IMR-90 (cell line): ENCODE measurements at regions not wholly inside any gene's neighbourhood (a gene's known extent, or its start where the extent isn't known, plus 50 kb on each side); places are given as distances from the start of the nearest gene placed in this dataset.

Experiments
- ATAC-seq: fragments of 200-7000 bp; cut with Tn5 transposase; 2 replicates; pipeline ENCODE4 v1.9.1; 2020; ENCODE audit warnings: low read depth, mild to moderate bottlenecking, moderate library complexity
- BruUV-seq: library from RNA; stranded (reverse); fragments of 400-500 nt; replicated peaks from 2 replicates; lab custom pipeline; 2021; lab: Mats Ljungman, UMichigan
- CTCF ChIA-PET: fragments of 300-600 bp; formaldehyde crosslinking; extraction: SDS; loops from one replicate; lab custom pipeline; 2021; ENCODE audit warnings: antibody characterized with exemption; lab: Yijun Ruan, JAX
- POLR2A ChIA-PET: fragments of 300-600 bp; sonication (Branson Sonifier 250); formaldehyde crosslinking; loops from one replicate; lab custom pipeline; 2022; ENCODE audit warnings: antibody characterized with exemption; ENCODE audit not compliant: unreplicated experiment; lab: Charles Lee
- DNase-seq: peaks from one replicate; pipeline ENCODE4 v3.0.0; 2013
- H2AFZ ChIP-seq: replicated peaks from 2 replicates; pipeline ENCODE3; 2013; ENCODE audit warnings: low read length, mild to moderate bottlenecking; ENCODE audit not compliant: poor library complexity
- H2AK5ac ChIP-seq: 2 replicates; pipeline ENCODE4 v1.6.1; 2013; ENCODE audit warnings: low read depth, low read length, inconsistent platforms
- H2AK9ac ChIP-seq: replicated peaks from 2 replicates; pipeline ENCODE3; 2013; ENCODE audit warnings: mild to moderate bottlenecking, low read depth, low read length, moderate library complexity; ENCODE audit not compliant: poor library complexity
- H2BK120ac ChIP-seq: 2 replicates; pipeline ENCODE4 v1.6.1; 2013; ENCODE audit warnings: low read depth, low read length, inconsistent platforms
- H2BK15ac ChIP-seq: 3 replicates; pipeline ENCODE4 v1.6.1; 2013; ENCODE audit warnings: low read depth, low read length, inconsistent platforms
- H2BK20ac ChIP-seq: 2 replicates; pipeline ENCODE4 v1.6.1; 2013; ENCODE audit warnings: low read depth, mild to moderate bottlenecking, inconsistent platforms, low read length, moderate library complexity
- H2BK5ac ChIP-seq: 2 replicates; pipeline ENCODE4 v1.6.1; 2013; ENCODE audit warnings: mild to moderate bottlenecking, low read depth, low read length, inconsistent platforms; ENCODE audit not compliant: poor library complexity, severe bottlenecking
- H3K14ac ChIP-seq: replicated peaks from 2 replicates; pipeline ENCODE4 v1.6.1; 2013; ENCODE audit warnings: low read depth, low read length, inconsistent platforms
- H3K18ac ChIP-seq: 2 replicates; pipeline ENCODE4 v1.6.1; 2013; ENCODE audit warnings: low read depth, low read length, control low read depth
- H3K23ac ChIP-seq: 2 replicates; pipeline ENCODE4 v1.6.1; 2013; ENCODE audit warnings: low read depth, low read length, inconsistent platforms
- H3K27ac ChIP-seq: 2 replicates; pipeline ENCODE4 v1.5.1; 2013; ENCODE audit warnings: mild to moderate bottlenecking, control low read depth, low read length; ENCODE audit not compliant: insufficient read depth
- H3K27me3 ChIP-seq: 2 replicates; pipeline ENCODE4 v1.6.1; 2013; ENCODE audit warnings: low read length; ENCODE audit not compliant: control insufficient read depth, insufficient read depth
- H3K36me3 ChIP-seq: 2 replicates; pipeline ENCODE4 v1.6.1; 2013; ENCODE audit warnings: low read length, mixed read lengths; ENCODE audit not compliant: control insufficient read depth, insufficient read depth
- H3K4ac ChIP-seq: 2 replicates; pipeline ENCODE4 v1.6.1; 2013; ENCODE audit warnings: low read depth, low read length, inconsistent platforms
- H3K4me1 ChIP-seq: 2 replicates; pipeline ENCODE4 v1.6.1; 2013; ENCODE audit warnings: low read length, mixed read lengths; ENCODE audit not compliant: control insufficient read depth, insufficient read depth
- H3K4me2 ChIP-seq: 2 replicates; pipeline ENCODE4 v1.6.1; 2013; ENCODE audit warnings: low read depth, mild to moderate bottlenecking, control low read depth, low read length, moderate library complexity
- H3K4me3 ChIP-seq: 2 replicates; pipeline ENCODE4 v1.5.1; 2013; ENCODE audit warnings: low read depth, mild to moderate bottlenecking, control low read depth, low read length, moderate library complexity; ENCODE audit not compliant: insufficient read depth
- H3K56ac ChIP-seq: 2 replicates; pipeline ENCODE4 v1.6.1; 2013; ENCODE audit warnings: low read length, inconsistent platforms; ENCODE audit not compliant: insufficient read depth; ENCODE audit errors: extremely low read depth
- H3K79me1 ChIP-seq, 2 experiments: 2 replicates each; pipeline ENCODE4 v1.6.1; 2013; ENCODE audit warnings: low read length in 2 of 2, inconsistent platforms in 1 of 2, low read depth in 1 of 2
- H3K9ac ChIP-seq: 2 replicates; pipeline ENCODE4 v1.6.1; 2013; ENCODE audit warnings: low read depth, low read length, control low read depth
- H3K9me1 ChIP-seq: 2 replicates; pipeline ENCODE4 v1.6.1; 2013; ENCODE audit warnings: low read length, inconsistent platforms; ENCODE audit not compliant: insufficient read depth
- H3K9me3 ChIP-seq: 2 replicates; pipeline ENCODE4 v1.6.1; 2013; ENCODE audit warnings: low read length; ENCODE audit not compliant: control insufficient read depth, insufficient read depth
- H4K20me1 ChIP-seq: 2 replicates; pipeline ENCODE4 v1.6.1; 2013; ENCODE audit warnings: low read length, inconsistent platforms; ENCODE audit not compliant: insufficient read depth
- H4K5ac ChIP-seq: 2 replicates; pipeline ENCODE4 v1.6.1; 2013; ENCODE audit warnings: mild to moderate bottlenecking, low read depth, low read length, control low read depth
- H4K8ac ChIP-seq, 2 experiments: 2 replicates each; pipeline ENCODE4 v1.6.1; 2013; ENCODE audit warnings: low read depth in 2 of 2, low read length in 2 of 2, control low read depth in 1 of 2, inconsistent platforms in 1 of 2
- H4K91ac ChIP-seq: 2 replicates; pipeline ENCODE4 v1.6.1; 2013; ENCODE audit warnings: low read depth, low read length, inconsistent platforms; ENCODE audit not compliant: insufficient read depth
- CHD1 ChIP-seq: IDR thresholded peaks from 2 replicates; pipeline ENCODE4 v1.6.1; 2012; ENCODE audit warnings: low read depth, low read length, improper control_type of control experiment
- MAFK ChIP-seq: IDR thresholded peaks from 2 replicates; pipeline ENCODE4 v1.6.1; 2012; ENCODE audit warnings: low read depth, low read length, improper control_type of control experiment
- MXI1 ChIP-seq: IDR thresholded peaks from 2 replicates; pipeline ENCODE4 v1.6.1; 2012; ENCODE audit warnings: low read depth, mild to moderate bottlenecking, low read length, moderate library complexity, borderline replicate concordance
- RFX5 ChIP-seq: IDR thresholded peaks from 2 replicates; pipeline ENCODE4 v1.8.0; 2012; ENCODE audit warnings: low read depth, mild to moderate bottlenecking, low read length, moderate library complexity
- WGBS, 2 experiments: methylation state at CpG; one replicate each; pipeline versions ENCODE4 v1.1.5 to v1.1.7; 2013; ENCODE audit warnings: missing lambda C conversion rate in 2 of 2; ENCODE audit not compliant: insufficient read length in 1 of 2; ENCODE audit errors: extremely low coverage in 2 of 2; 5-methylcytosine and 5-hydroxymethylcytosine counted together
- dilution Hi-C: fragments of 300-500 bp; cut with HindIII; formaldehyde crosslinking; loops from one replicate; pipeline ENCODE4 v1.14.3; 2018; ENCODE audit warnings: low sequenced_read_pairs; ENCODE audit not compliant: unreplicated experiment
- in situ Hi-C: fragments of 300-500 bp; cut with MboI; formaldehyde crosslinking; loops from 3 replicates; pipeline ENCODE4 v1.14.3; 2019; ENCODE audit warnings: low sequenced_read_pairs, inconsistent platforms, mixed read lengths
- intact Hi-C: fragments of 100-400 bp; cut with micrococcal nuclease; formaldehyde crosslinking; loops from 2 replicates; pipeline ENCODE4 v1.10.0; 2022
- TF ChIP-seq, protein P1 (sequence below): conservative IDR thresholded peaks from 2 replicates; pipeline ENCODE4 v1.5.1; 2012; ENCODE audit warnings: mild to moderate bottlenecking, low read depth, low read length, improper control_type of control experiment
- TF ChIP-seq, protein P2 (sequence below): fragments of 150-350 bp; IDR thresholded peaks from 2 replicates; pipeline ENCODE4 v1.6.1; 2016; ENCODE audit warnings: low read depth, mild to moderate bottlenecking, low read length, moderate library complexity, borderline replicate concordance

DNA sequence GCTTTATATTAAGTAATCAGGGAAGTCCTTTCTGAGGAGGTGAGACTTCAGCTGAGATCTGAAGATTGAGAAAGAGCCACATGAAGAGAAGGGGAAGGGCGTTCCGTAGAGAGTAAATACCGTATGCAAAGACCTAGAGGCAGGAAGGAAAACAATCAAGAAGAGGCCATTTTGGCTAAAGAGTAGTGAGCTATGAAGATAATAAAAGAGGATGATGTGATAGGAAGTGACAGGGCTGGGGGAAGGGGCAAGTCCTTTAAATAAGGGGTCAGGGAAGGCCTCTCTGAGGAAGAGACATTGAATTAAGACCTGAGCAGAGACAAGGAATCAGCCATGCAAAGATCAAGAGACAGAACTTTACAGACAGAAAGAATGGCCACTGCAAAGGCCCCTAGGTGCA lies 86.2 kb downstream of the ZIC3 start:
- Histone ChIP-seq H2BK120ac (no peak overlapping the region), H3K27me3 (no peaks in the 10 kb centered on the region), H2BK20ac (no peak overlapping the region), H2AK9ac (no peak overlapping the region), H3K9me3 (no peaks in the 10 kb centered on the region), H4K20me1 (no peaks in the 10 kb centered on the region), H3K18ac (no peak overlapping the region), H3K79me1 (no peaks in the 10 kb centered on the region), H3K23ac (no peak overlapping the region), H3K9me1 (no peaks in the 10 kb centered on the region), H4K8ac (no peak overlapping the region), H3K4me1 (no peaks in the 10 kb centered on the region), H2AFZ (no peak overlapping the region), H3K4ac (no peak overlapping the region), H2BK5ac (no peak overlapping the region), H3K27ac (no peak overlapping the region), H3K4me2 (no peak overlapping the region), H4K91ac (no peak overlapping the region), H3K9ac (no peak overlapping the region), H2AK5ac (no peak overlapping the region), H4K5ac (no peak overlapping the region), H3K14ac (no peak overlapping the region), H3K36me3 (no peaks in the 10 kb centered on the region), H3K4me3 (no peak overlapping the region), H3K56ac (no peak overlapping the region), H2BK15ac (no peak overlapping the region)
- WGBS, 2 experiments: 90% methylated on average over 2 of the region's 3 CpGs; no CpG with 5 or more reads in 1 of the 2 experiments
- intact Hi-C loops (no loop called here), dilution Hi-C loops (no loop called here), in situ Hi-C loops (no loop called here)
- BruUV-seq: no TSS peak
- CTCF ChIA-PET: no interaction called here
- DNase-seq (no peak), ATAC-seq (no peak)
- POLR2A ChIA-PET: no interaction called here
- TF ChIP-seq, protein P1, sequence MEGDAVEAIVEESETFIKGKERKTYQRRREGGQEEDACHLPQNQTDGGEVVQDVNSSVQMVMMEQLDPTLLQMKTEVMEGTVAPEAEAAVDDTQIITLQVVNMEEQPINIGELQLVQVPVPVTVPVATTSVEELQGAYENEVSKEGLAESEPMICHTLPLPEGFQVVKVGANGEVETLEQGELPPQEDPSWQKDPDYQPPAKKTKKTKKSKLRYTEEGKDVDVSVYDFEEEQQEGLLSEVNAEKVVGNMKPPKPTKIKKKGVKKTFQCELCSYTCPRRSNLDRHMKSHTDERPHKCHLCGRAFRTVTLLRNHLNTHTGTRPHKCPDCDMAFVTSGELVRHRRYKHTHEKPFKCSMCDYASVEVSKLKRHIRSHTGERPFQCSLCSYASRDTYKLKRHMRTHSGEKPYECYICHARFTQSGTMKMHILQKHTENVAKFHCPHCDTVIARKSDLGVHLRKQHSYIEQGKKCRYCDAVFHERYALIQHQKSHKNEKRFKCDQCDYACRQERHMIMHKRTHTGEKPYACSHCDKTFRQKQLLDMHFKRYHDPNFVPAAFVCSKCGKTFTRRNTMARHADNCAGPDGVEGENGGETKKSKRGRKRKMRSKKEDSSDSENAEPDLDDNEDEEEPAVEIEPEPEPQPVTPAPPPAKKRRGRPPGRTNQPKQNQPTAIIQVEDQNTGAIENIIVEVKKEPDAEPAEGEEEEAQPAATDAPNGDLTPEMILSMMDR: no peak
- TF ChIP-seq RFX5 (no peak), CHD1 (no peak), MAFK (no peak), MXI1 (no peak)
- TF ChIP-seq, protein P2, sequence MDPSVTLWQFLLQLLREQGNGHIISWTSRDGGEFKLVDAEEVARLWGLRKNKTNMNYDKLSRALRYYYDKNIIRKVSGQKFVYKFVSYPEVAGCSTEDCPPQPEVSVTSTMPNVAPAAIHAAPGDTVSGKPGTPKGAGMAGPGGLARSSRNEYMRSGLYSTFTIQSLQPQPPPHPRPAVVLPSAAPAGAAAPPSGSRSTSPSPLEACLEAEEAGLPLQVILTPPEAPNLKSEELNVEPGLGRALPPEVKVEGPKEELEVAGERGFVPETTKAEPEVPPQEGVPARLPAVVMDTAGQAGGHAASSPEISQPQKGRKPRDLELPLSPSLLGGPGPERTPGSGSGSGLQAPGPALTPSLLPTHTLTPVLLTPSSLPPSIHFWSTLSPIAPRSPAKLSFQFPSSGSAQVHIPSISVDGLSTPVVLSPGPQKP: no peak
